ENCODE measurements at regions not wholly inside any gene's neighbourhood (a gene's known extent, or its start where the extent isn't known, plus 50 kb on each side); places are given as distances from the start of the nearest gene placed in this dataset.

- TF ChIP-seq EZH2 (IDR thresholded peaks at IDR 0.05; ENCODE audit: borderline replicate concordance, low read length), result no peak
- no peaks in the 10 kb centered on the region for H3K27me3 ChIP-seq (ENCODE audit: insufficient read depth, low read length)
- H3K4me1 ChIP-seq (ENCODE audit: insufficient read depth, low read length, severe bottlenecking), result no peaks in the 10 kb centered on the region
- H3K4me2 ChIP-seq (ENCODE audit: low read length), result no peak overlapping the region
- no peaks in the 10 kb centered on the region for H4K20me1 ChIP-seq (ENCODE audit: insufficient read depth, low read length)
- H3K4me3 ChIP-seq (ENCODE audit: low read depth, low read length, poor library complexity, severe bottlenecking), result no peak overlapping the region
- no peak overlapping the region for H3K27ac ChIP-seq (ENCODE audit: low read depth, low read length, poor library complexity, severe bottlenecking)
- no peaks in the 10 kb centered on the region for H3K9me2 ChIP-seq (ENCODE audit: low read depth, low read length)
- no peaks in the 10 kb centered on the region for H3K9me3 ChIP-seq (ENCODE audit: low read length)
- H2AFZ ChIP-seq (ENCODE audit: low read length), result no peak overlapping the region
- H3F3A ChIP-seq (ENCODE audit: insufficient read depth, low read length), result no peaks in the 10 kb centered on the region
- H3K36me3 ChIP-seq (ENCODE audit: insufficient read depth, low read length), result no peaks in the 10 kb centered on the region
- no peak overlapping the region for H3K9ac ChIP-seq (ENCODE audit: low read length)
- no peaks in the 10 kb centered on the region for H3K79me2 ChIP-seq (ENCODE audit: insufficient read depth, low read length)
These were observed 135.7 kb upstream of the C16orf82 start for GRCh38 chr16:26930786-26931581.

GRCh38 chr16:26950636-26951035 lies 116.1 kb upstream of the C16orf82 start:
- Histone ChIP-seq H3K4me3 (ENCODE audit: low read depth, low read length, poor library complexity, severe bottlenecking) (no peak overlapping the region), H3K4me1 (ENCODE audit: insufficient read depth, low read length, severe bottlenecking) (no peaks in the 10 kb centered on the region), H3F3A (ENCODE audit: insufficient read depth, low read length) (no peaks in the 10 kb centered on the region), H3K79me2 (ENCODE audit: insufficient read depth, low read length) (no peaks in the 10 kb centered on the region), H3K9me3 (ENCODE audit: low read length) (no peaks in the 10 kb centered on the region), H3K27me3 (ENCODE audit: insufficient read depth, low read length) (peaks cover 3% of the 10 kb centered on the region; the same call in 1 of the 2 replicates), H4K20me1 (ENCODE audit: insufficient read depth, low read length) (no peaks in the 10 kb centered on the region), H3K9me2 (ENCODE audit: low read depth, low read length) (no peaks in the 10 kb centered on the region), H3K27ac (ENCODE audit: low read depth, low read length, poor library complexity, severe bottlenecking) (no peak overlapping the region), H3K36me3 (ENCODE audit: insufficient read depth, low read length) (no peaks in the 10 kb centered on the region), H2AFZ (ENCODE audit: low read length) (no peak overlapping the region), H3K9ac (ENCODE audit: low read length) (no peak overlapping the region), H3K4me2 (ENCODE audit: low read length) (no peak overlapping the region)
- TF ChIP-seq EZH2 (IDR thresholded peaks at IDR 0.05; ENCODE audit: borderline replicate concordance, low read length) (no peak), CTCF (IDR thresholded peaks at IDR 0.05; ENCODE audit: low read length) (no peak)

- no peaks in the 10 kb centered on the region for H3K9me3 ChIP-seq (ENCODE audit: low read length)
- H3K27me3 ChIP-seq (ENCODE audit: insufficient read depth, low read length), result peaks cover 3% of the 10 kb centered on the region; the same call in 1 of the 2 replicates
- no peaks in the 10 kb centered on the region for H3K9me2 ChIP-seq (ENCODE audit: low read depth, low read length)
- H3K4me3 ChIP-seq (ENCODE audit: low read depth, low read length, poor library complexity, severe bottlenecking), result no peak overlapping the region
- no peaks in the 10 kb centered on the region for H3K79me2 ChIP-seq (ENCODE audit: insufficient read depth, low read length)
- H3K4me2 ChIP-seq (ENCODE audit: low read length), result no peak overlapping the region
- H3K36me3 ChIP-seq (ENCODE audit: insufficient read depth, low read length), result no peaks in the 10 kb centered on the region
- no peak overlapping the region for H3K27ac ChIP-seq (ENCODE audit: low read depth, low read length, poor library complexity, severe bottlenecking)
- H3F3A ChIP-seq (ENCODE audit: insufficient read depth, low read length), result no peaks in the 10 kb centered on the region
- H2AFZ ChIP-seq (ENCODE audit: low read length), result no peak overlapping the region
- no peaks in the 10 kb centered on the region for H4K20me1 ChIP-seq (ENCODE audit: insufficient read depth, low read length)
- TF ChIP-seq EZH2 (IDR thresholded peaks at IDR 0.05; ENCODE audit: borderline replicate concordance, low read length), result no peak
- TF ChIP-seq CTCF (IDR thresholded peaks at IDR 0.05; ENCODE audit: low read length), result no peak
- H3K9ac ChIP-seq (ENCODE audit: low read length), result no peak overlapping the region
- H3K4me1 ChIP-seq (ENCODE audit: insufficient read depth, low read length, severe bottlenecking), result no peaks in the 10 kb centered on the region
These were observed 114.8 kb upstream of the C16orf82 start for GRCh38 chr16:26951950-26952349.

GRCh38 chr16:26952411-26952810 lies 114.3 kb upstream of the C16orf82 start:
- H3K4me1 ChIP-seq (ENCODE audit: insufficient read depth, low read length, severe bottlenecking), result no peaks in the 10 kb centered on the region
- no peaks in the 10 kb centered on the region for H3K36me3 ChIP-seq (ENCODE audit: insufficient read depth, low read length)
- no peak overlapping the region for H3K4me2 ChIP-seq (ENCODE audit: low read length)
- no peak overlapping the region for H3K27ac ChIP-seq (ENCODE audit: low read depth, low read length, poor library complexity, severe bottlenecking)
- H3K9ac ChIP-seq (ENCODE audit: low read length), result no peak overlapping the region
- no peaks in the 10 kb centered on the region for H3K9me3 ChIP-seq (ENCODE audit: low read length)
- TF ChIP-seq EZH2 (IDR thresholded peaks at IDR 0.05; ENCODE audit: borderline replicate concordance, low read length) (no peak), CTCF (IDR thresholded peaks at IDR 0.05; ENCODE audit: low read length) (no peak)
- H2AFZ ChIP-seq (ENCODE audit: low read length), result no peak overlapping the region
- H3F3A ChIP-seq (ENCODE audit: insufficient read depth, low read length), result no peaks in the 10 kb centered on the region
- peaks cover 3% of the 10 kb centered on the region; the same call in 1 of the 2 replicates for H3K27me3 ChIP-seq (ENCODE audit: insufficient read depth, low read length)
- no peaks in the 10 kb centered on the region for H4K20me1 ChIP-seq (ENCODE audit: insufficient read depth, low read length)
- no peaks in the 10 kb centered on the region for H3K9me2 ChIP-seq (ENCODE audit: low read depth, low read length)
- no peak overlapping the region for H3K4me3 ChIP-seq (ENCODE audit: low read depth, low read length, poor library complexity, severe bottlenecking)
- no peaks in the 10 kb centered on the region for H3K79me2 ChIP-seq (ENCODE audit: insufficient read depth, low read length)
